ENCODE measurements at regions not wholly inside any gene's neighbourhood (a gene's known extent, or its start where the extent isn't known, plus 50 kb on each side); places are given as distances from the start of the nearest gene placed in this dataset.
A peak's percentile ranks its signal among the peaks of the same experiment; 100 is the strongest.

DNA sequence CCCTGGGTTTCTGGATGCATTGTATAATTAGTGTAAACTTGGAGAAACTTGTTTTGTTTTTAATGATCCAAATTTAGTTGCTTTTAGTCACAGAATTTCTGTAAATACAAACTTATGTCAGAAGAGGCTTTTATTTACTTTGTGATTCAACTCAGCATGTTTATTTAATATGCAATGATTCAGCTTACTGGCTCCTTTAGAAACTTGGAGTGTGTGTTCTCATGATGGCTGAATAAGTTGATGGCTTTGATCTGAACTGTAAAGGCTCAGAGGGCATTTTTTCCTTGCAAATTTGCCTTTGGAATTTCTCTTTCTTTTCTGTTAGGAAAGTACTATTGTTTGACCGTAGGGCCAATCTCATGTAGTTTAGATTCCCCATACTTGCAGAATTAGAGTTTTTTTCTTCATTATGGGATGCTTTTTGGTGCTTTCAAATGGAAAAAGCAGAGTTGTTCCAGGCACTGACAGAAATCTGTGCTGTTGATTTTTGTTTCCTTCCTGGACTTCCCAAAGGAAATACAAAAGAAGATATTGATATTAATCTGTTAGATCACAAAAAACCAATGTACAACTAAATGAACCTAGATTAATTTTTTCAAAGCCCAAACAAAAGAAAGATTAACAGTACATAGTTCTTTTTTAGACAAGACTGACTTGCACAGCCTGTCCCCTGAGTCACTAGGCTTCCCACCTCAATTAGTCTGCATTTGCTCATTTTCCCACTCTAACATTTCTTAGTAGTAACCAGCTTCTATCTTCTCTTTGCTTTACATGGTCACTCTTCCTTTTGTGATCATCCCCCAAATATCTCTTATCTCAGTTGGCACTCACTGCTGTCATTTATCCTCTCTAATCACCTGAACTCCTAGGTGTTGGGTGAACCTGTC, 96.8 kb upstream of the AGR3 start:
- intact Hi-C loops (cut with DNase I; ENCODE audit: low total_unique reads): no loop called here
- Histone ChIP-seq H3K9me3 (no peaks in the 10 kb centered on the region), H3K27ac (no peak overlapping the region), H3K4me3 (no peak overlapping the region), H3K36me3 (no peaks in the 10 kb centered on the region), H3K4me1 (no peaks in the 10 kb centered on the region), H3K27me3 (no peaks in the 10 kb centered on the region)
- no peak for DNase-seq
- TF ChIP-seq POLR2A (IDR thresholded peaks at IDR 0.05): no peak
- TF ChIP-seq, protein P1, sequence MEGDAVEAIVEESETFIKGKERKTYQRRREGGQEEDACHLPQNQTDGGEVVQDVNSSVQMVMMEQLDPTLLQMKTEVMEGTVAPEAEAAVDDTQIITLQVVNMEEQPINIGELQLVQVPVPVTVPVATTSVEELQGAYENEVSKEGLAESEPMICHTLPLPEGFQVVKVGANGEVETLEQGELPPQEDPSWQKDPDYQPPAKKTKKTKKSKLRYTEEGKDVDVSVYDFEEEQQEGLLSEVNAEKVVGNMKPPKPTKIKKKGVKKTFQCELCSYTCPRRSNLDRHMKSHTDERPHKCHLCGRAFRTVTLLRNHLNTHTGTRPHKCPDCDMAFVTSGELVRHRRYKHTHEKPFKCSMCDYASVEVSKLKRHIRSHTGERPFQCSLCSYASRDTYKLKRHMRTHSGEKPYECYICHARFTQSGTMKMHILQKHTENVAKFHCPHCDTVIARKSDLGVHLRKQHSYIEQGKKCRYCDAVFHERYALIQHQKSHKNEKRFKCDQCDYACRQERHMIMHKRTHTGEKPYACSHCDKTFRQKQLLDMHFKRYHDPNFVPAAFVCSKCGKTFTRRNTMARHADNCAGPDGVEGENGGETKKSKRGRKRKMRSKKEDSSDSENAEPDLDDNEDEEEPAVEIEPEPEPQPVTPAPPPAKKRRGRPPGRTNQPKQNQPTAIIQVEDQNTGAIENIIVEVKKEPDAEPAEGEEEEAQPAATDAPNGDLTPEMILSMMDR (IDR thresholded peaks at IDR 0.05): no peak

DNA sequence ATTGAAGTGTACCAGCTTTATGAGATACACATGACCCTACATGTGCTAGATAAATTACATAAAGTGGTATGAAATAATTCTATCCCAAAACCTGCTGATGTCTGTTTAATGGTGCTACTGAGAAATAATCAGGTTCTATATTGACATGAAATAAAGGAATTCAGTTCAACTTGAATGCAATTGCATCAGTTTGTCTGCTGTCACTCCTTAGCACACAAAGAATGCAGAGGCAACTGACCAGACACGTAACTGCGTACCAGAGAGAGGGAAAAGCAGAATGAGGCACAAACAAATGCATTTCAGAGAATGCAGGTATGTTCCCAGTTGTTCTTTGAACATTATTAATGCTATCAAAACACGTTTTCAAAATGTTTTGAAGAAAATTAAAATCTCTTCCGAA, 98.8 kb upstream of the AGR3 start:
- H3K4me1 ChIP-seq: no peaks in the 10 kb centered on the region
- no peak for DNase-seq
- intact Hi-C loops (cut with DNase I; ENCODE audit: low total_unique reads): no loop called here
- no peak overlapping the region for H3K4me3 ChIP-seq
- no peaks in the 10 kb centered on the region for H3K36me3 ChIP-seq
- H3K9me3 ChIP-seq: no peaks in the 10 kb centered on the region
- H3K27ac ChIP-seq: no peak overlapping the region
- no peaks in the 10 kb centered on the region for H3K27me3 ChIP-seq
- TF ChIP-seq, protein P1 (IDR thresholded peaks at IDR 0.05): no peak
- no peak for TF ChIP-seq POLR2A (IDR thresholded peaks at IDR 0.05)

DNA sequence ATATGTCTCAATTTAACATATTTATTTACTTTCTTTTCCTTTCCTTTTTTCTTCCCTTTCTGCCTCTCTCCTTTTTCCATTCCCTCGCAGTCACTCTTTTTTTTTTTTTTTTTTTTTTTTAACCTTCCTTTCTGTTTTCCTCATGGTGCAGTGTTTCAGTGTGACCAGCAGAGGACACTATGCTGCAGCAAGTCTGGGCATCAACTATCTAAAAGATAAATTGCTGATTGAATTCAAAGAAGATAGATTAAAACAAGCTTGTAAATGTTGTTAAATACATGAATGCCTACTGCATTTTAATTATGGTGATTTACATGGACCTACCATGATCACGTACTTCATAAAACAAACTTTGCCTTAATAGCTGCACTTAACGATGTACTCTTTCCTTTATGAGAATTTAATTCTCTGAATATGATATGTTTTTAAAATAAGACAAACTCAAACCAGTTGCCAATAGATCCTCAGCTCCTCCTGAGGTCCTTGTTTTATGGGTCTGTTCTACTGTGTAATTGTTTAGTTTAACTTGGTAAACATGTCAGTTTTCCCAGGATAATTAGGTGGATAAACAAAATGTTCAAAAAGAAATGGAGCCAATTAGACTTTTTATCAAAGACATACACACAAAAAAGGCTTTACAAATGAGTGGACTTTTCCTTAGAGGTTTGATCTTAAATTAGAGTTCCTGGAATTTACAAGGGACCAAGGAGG, 101.0 kb upstream of the AGR3 start:
- H3K27ac ChIP-seq: peak overlapping the region in 1 of 2 donors; percentile 11
- H3K36me3 ChIP-seq: no peaks in the 10 kb centered on the region
- no peaks in the 10 kb centered on the region for H3K4me1 ChIP-seq
- no peak for TF ChIP-seq POLR2A (IDR thresholded peaks at IDR 0.05)
- TF ChIP-seq, protein P1 (IDR thresholded peaks at IDR 0.05): peak; percentile 54 to 76 (median 70)
- H3K9me3 ChIP-seq: no peaks in the 10 kb centered on the region
- intact Hi-C loops (cut with DNase I; ENCODE audit: low total_unique reads): no loop called here
- no peaks in the 10 kb centered on the region for H3K27me3 ChIP-seq
- no peak for DNase-seq
- H3K4me3 ChIP-seq: no peak overlapping the region

DNA sequence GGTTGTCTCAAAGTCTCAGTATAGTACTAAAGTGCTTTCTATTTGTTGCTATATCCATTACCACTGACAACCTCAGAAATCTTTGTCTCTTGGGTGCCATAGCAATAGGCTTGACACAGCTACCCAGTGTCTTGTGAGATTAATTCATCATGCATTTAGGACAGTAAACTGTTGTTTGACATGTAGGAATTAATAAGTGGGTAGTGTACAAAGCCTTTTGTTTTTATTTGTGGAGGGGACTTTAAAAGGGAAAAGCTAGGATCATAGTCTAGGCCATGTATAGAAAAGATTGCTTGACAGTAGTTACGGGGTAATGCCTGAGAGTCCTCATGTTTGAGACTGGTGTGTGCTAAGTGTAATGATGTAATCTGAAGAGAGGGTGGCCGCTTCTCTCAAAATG, 102.6 kb upstream of the AGR3 start:
- Histone ChIP-seq H3K4me3 (no peak overlapping the region), H3K27ac (no peak overlapping the region), H3K4me1 (no peaks in the 10 kb centered on the region), H3K9me3 (no peaks in the 10 kb centered on the region), H3K36me3 (no peaks in the 10 kb centered on the region), H3K27me3 (no peaks in the 10 kb centered on the region)
- DNase-seq: no peak
- intact Hi-C loops (cut with DNase I; ENCODE audit: low total_unique reads): no loop called here
- TF ChIP-seq, protein P1 (IDR thresholded peaks at IDR 0.05): no peak
- TF ChIP-seq POLR2A (IDR thresholded peaks at IDR 0.05): no peak

DNA sequence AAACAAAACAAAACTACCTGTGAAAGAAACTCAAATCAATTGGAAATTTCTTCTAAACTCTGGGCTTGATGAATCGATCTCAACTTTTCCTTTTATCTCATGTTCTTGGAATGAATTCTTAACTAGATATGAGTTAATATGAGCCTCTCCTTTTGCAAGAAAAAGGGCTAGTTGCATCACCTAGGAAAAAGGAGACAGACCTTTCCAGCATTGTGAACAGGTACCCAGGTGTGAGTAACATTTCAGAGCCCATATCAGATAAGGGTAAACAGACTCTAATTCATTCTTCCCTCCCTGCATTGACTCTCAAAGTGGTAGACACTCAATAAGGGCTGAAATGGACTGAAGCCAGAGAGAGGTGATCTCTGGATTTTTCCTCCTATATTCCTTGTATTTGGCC, 103.8 kb upstream of the AGR3 start:
- Histone ChIP-seq H3K36me3 (no peaks in the 10 kb centered on the region), H3K4me1 (no peaks in the 10 kb centered on the region), H3K27ac (no peak overlapping the region), H3K4me3 (no peak overlapping the region), H3K27me3 (no peaks in the 10 kb centered on the region), H3K9me3 (no peaks in the 10 kb centered on the region)
- no peak for DNase-seq
- TF ChIP-seq, protein P1 (IDR thresholded peaks at IDR 0.05): no peak
- no peak for TF ChIP-seq POLR2A (IDR thresholded peaks at IDR 0.05)
- intact Hi-C loops (cut with DNase I; ENCODE audit: low total_unique reads): no loop called here

Data from uterus (tissue), 3 donors.